ENCODE measurements at regions not wholly inside any gene's neighbourhood (a gene's known extent, or its start where the extent isn't known, plus 50 kb on each side); places are given as distances from the start of the nearest gene placed in this dataset.

GRCh38 chr13:50238922-50239321 lies 223.7 kb downstream of the KCNRG start:
- H3K4me3 ChIP-seq (ENCODE audit: low read length), result no peak overlapping the region
- no peak for DNase-seq (ENCODE audit: low read depth)
- no peak for TF ChIP-seq CTCF (conservative IDR thresholded peaks at IDR 0.05; ENCODE audit: low read depth, low read length)

GRCh38 chr13:50241479-50241878 lies 226.2 kb downstream of the KCNRG start:
- H3K4me3 ChIP-seq (ENCODE audit: low read length), result no peak overlapping the region
- DNase-seq (ENCODE audit: low read depth), result no peak
- TF ChIP-seq CTCF (conservative IDR thresholded peaks at IDR 0.05; ENCODE audit: low read depth, low read length), result no peak

GRCh38 chr13:50243931-50244330 lies 228.7 kb downstream of the KCNRG start:
- no peak for TF ChIP-seq CTCF (conservative IDR thresholded peaks at IDR 0.05; ENCODE audit: low read depth, low read length)
- DNase-seq (ENCODE audit: low read depth), result no peak
- no peak overlapping the region for H3K4me3 ChIP-seq (ENCODE audit: low read length)

- no peak for TF ChIP-seq CTCF (conservative IDR thresholded peaks at IDR 0.05; ENCODE audit: low read depth, low read length)
- no peak for DNase-seq (ENCODE audit: low read depth)
- H3K4me3 ChIP-seq (ENCODE audit: low read length), result no peak overlapping the region
Observed at GRCh38 chr13:50244355-50244712, 229.1 kb downstream of the KCNRG start.

- peak; percentile 70 for DNase-seq (ENCODE audit: low read depth)
- TF ChIP-seq CTCF (conservative IDR thresholded peaks at IDR 0.05; ENCODE audit: low read depth, low read length), result no peak
Observed at GRCh38 chr13:50244713-50245574, 229.7 kb downstream of the KCNRG start.

GRCh38 chr13:50247223-50247622 lies 232.0 kb downstream of the KCNRG start:
- H3K4me3 ChIP-seq (ENCODE audit: low read length), result no peak overlapping the region
- no peak for DNase-seq (ENCODE audit: low read depth)
- no peak for TF ChIP-seq CTCF (conservative IDR thresholded peaks at IDR 0.05; ENCODE audit: low read depth, low read length)

More at GRCh38 chr13:50244713-50245574, 229.7 kb downstream of the KCNRG start:
- H3K4me3 ChIP-seq (ENCODE audit: low read length), result no peak overlapping the region

- DNase-seq (ENCODE audit: low read depth), result no peak
- TF ChIP-seq CTCF (conservative IDR thresholded peaks at IDR 0.05; ENCODE audit: low read depth, low read length), result no peak
- no peak overlapping the region for H3K4me3 ChIP-seq (ENCODE audit: low read length)
Observed at GRCh38 chr13:50248516-50249143, 233.4 kb downstream of the KCNRG start.
